Right kidney (tissue), 1 donor: ENCODE measurements at regions not wholly inside any gene's neighbourhood (a gene's known extent, or its start where the extent isn't known, plus 50 kb on each side); places are given as distances from the start of the nearest gene placed in this dataset.

Experiments used
- DNase-seq: peaks from one replicate; pipeline ENCODE4 v3.0.0-alpha.2; 2016

DNA sequence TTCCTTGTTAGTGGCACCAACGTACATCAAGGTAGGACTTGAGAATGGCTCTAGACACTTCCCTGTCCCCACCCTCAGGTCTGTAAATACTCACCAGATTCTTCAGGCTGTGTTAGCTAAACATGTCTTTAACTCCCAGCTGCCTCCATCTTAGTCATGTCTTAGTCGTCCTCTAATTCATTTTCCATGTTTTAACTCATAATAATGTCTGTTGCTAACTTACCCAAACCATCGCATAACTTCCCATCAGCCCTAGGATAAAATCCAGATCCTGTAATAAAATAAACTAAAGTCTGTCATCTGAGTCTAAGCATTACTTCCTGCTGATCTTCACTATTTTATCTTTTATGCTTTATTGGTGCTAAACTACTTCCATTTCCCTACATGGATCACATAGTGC lies 600.0 kb upstream of the CELF2 start:
- no peak for DNase-seq

DNA sequence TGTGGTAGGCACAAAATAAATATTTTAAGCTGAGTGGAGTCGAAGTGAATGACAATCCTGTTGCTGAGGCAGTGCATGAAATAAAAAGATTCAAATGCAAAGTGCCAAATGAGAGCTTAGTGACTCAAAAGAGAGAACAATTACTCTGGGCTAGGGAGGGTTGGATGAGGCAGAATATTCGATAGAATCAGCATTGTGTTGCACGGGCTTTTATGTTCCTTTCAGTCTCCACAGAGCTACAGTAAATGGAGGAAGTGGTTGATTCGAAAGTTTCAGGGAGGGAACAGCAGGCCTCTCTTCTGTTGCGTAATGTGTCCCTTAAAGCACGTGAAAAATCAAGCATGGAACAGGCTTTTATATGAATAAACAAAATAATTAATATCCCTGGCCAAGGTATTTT lies 599.3 kb upstream of the CELF2 start:
- no peak for DNase-seq

DNA sequence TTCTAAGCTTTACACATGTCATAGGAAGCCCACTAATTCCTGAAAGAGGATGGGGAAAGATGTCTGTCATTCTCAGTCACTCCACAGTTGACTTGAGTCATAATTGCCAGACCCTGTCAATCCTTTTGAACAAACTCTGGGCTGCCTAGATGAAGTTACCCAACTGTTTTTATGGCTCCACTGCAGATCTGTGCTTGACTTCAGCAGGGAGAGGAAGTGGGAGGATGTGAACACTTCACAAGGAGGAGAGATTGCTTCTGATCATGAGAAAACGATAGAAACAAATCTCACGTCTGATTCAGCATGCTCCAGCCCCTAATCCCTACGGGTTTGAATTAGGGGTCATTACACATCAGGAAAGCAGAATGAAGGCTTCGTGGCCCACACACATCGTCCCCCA lies 596.6 kb upstream of the CELF2 start:
- no peak for DNase-seq

DNA sequence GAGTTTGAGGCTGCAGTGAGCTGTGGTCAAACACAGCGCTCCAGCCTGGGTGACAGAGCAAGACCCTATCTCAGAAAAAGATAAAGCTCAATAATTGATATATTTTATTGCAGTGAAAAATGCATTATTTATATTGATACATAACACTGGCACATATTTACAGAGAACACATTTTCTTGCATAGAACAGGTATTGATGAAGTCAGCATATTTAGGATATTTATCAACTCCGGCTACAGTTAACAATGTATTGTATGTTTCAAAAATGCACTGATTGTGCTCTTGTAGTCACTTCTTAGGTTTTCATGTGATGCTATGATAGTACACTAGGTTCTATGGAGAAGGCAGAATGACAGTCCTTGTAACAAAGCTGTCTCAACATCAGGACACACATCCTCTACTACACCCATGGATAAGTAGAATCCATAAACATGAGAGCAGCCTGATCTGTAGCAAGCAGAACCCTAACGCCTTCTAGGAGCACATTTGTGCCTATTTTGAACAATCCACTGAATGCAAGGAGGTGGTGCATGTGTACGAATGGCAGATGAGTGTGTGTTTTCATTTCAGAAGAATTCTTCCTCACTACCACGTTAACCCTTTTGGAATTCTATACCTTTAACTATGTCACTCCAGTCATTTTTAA lies 586.1 kb upstream of the CELF2 start:
- no peak for DNase-seq

DNA sequence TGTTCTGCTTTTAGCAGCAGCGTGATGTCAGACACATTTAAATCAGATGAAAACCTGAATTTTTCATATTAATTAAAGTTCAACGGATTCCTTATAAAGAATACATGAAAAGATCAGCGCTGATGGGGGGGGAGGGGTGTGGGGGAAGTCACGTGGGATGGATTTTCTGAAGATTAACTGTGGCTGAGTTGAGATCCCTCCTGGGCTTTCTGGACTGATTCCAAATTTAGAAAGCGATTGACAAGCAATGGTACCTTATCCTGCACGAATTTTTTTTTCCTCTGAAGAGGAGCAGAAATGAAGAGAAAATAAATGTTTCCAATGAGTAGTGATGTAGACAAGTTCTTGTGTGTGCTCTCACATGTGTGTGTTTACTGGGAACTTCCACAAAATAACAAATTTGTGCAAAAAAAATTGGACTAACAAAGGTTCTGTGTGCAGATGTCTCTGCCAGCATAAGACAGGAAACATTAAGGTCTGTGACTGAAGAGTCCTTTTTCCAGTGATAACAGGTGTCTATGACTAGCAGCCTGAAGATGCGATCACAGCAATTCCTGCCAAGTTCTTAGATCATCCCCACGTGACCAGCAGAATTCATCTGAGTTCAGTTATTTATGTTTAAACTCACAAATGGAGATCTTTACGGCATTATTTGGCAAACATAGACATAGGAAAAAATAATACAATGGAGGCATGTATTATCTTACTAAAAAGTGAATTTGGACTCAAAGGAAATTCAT lies 585.2 kb upstream of the CELF2 start:
- DNase-seq = no peak

DNA sequence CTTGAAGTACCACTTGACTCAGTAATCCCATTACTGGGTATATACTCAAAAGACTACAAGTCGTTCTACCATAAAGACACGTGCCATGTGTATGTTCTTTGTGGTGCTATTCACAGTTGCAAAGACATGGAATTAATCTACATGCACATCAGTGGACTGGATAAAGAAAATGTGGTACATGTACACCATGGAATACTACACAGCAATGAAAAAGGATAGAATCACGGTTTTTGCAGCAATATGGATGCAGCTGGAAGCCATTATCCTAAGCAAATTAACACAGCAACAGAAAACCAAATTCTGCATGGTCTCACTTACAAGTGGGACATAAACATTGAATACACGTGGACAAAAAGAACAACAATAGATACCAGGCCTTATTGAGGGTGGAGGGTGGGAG lies 583.4 kb upstream of the CELF2 start:
- no peak for DNase-seq

DNA sequence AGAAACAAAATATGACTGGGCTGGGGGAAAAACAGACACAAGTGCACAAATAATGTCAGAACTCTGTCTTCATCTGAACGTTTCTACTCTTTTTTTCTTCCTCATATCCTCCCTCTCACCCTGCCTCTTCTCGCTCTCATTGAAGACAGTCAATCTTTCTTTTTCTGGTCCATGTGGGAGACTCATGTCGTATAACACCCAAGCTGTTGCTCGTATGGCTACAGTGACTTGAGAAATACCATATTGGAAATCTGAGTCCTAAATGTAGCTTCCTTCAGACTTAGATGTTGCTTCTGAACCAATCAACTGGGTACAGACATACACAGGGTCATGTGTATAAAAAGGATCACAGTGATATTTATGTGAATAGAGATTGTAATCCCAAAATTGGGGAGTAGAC lies 579.8 kb upstream of the CELF2 start:
- DNase-seq = no peak

DNA sequence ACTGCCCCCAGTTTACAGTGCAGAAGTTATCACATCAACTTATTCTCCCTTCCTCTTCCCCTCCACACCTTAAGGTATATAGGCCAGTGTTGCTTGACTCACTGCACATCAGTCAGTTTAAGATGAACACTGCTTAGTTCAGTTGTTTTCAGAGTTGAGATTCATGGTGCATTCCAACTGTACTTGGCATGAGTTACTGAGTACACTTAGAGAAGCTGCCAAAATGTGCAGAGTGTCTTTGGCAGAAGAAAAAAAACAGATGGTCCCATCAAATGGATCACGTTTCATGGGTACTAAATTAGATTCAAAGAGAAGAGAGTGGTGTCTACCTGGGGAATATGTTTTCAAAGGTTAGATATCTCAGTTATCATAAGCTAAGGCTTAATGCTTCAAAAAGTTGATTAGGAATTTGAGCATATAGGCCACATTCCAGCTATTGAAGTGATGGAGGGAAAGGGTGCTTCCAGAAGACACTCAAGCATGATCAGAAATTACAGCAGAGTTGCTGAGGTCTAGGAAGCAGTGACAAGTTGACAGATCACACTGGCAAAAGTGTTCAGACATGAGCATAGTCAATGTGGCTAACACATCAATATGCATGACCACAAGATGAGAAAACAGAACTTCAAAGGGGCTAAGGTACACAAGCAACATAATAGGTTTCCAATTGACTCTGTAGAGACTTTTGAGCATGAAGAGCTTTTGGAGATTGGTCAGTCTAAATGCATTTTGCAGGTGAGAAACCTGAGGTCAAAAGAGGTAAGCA lies 579.2 kb upstream of the CELF2 start:
- no peak for DNase-seq

DNA sequence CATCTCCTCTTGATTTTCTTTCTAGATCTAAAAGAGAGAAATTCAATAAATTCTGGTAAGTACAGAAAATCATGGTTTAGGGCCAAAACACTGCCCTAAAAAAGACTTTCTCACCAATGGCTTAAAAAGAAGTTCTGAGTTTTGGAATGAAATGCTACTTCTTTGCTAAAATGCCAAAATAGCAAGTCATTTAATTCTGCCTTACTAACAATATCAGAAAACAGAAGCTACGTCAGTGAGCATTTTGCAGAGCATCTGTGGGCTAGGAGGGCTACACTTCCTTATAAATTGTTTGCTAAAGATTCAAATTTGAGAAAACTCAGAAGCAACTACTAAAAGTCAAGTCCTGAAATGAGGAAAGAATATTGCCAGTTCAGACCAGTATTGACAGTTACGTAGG lies 560.8 kb upstream of the CELF2 start:
- no peak for DNase-seq

DNA sequence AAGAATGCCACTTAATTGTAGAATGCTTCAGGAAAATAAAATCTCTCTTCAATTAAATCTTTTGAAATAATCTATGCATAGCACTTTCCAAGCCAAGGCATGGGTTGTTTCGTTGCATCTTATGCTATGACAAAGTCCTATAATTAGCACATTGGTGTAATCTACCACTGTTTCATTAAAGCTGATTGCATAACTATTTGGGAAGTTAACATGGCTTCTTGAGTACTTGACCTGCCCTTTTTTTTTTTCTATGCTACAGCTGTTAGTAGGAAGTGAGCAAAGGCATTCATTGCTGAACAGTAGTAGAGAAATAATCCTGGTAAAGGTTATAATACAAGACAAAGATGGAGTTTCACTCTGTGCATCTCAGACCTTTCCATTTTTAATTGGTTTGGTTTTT lies 557.2 kb upstream of the CELF2 start:
- DNase-seq = no peak

DNA sequence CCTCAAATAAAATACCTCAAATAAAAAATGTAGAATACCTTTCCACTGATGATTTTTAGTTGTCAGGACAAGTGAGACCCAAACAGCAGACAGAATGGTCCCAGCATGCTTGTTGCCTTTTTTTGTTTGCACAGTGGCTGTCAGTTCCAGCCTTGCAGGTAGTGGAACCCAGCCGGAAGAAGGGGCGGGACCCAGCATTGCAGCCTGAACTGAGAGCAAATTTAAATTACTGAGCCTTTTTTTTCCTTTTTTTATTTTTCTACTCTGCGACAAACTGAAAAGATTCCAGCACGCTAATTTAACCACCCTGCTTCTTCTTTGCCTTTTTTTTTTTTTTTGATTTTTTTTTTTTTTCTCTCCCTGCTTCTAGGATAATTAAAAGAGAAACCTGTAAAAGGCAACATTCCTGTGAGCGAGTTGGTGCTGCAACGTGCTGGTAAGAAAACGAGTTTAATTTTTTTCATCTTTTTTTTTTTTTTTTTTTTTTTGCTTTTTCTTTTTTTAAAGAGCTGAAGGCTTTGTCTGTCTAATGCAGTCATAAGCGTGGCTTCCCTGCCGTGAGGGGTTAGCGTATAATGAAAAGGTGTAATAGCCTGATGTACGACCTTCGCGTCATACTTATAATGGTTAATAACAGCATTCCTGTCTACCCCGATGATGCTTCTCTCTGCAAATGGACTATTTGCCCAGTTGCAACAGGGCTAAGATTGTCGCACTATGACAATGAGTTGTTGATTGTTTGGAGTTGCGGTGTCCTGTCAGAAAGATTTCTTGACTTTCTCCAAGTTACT lies 555.3 kb upstream of the CELF2 start:
- DNase-seq = no peak

DNA sequence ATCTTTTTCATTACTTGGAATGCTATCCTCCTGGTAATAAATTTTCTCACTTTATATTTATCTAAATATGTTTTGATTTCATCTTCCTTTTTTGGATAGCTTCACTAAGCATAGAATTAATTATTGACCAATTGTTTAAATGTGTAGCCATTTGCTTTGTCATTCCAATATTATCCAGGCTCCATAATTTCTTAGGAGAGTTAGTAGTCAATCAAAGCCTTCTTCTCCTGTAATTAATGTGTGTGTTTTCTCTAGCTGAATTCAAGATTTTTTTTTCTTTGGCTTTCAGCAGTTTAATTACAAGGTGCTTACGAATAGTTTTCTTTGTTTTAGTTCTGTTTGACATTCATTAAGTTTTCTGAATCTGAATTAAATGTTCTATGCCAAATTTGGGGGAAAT lies 545.9 kb upstream of the CELF2 start:
- no peak for DNase-seq

DNA sequence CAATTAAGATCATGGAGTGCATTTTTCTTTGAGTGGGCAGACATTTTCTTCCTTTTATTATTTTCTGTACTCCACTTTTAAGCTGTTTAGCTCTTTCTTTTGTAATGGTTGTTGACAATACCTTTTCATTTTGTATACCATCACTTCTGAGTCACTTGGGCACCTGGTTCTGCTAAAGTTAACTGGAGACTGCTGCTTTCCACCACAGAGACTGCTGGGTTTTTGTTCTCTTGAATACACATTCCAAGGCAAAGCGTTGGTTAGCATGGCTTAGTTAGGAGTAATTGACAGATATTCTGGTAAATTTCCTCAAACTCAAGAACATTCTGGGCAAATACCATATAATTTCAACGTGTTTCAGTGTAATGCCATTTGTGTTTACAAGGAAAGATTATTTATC lies 541.9 kb upstream of the CELF2 start:
- DNase-seq = no peak

DNA sequence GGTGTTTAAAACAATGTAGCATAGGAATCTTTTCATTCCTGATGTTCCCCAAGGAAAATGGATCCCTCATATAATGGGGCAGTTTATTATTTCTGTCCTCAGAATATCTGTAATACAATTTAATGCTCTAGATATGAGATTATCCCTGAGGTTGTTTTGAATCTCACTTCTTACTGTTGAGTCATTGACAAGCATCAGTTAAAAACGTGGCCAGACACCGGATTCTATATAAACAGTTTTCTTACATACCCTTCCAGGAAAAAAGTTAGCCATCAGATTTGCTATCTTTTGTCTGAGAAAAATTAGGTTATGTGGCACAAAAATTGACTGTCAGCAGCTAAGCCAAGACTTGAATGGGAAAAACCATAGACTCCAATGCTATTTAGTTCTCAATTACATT lies 539.8 kb upstream of the CELF2 start:
- DNase-seq = no peak

DNA sequence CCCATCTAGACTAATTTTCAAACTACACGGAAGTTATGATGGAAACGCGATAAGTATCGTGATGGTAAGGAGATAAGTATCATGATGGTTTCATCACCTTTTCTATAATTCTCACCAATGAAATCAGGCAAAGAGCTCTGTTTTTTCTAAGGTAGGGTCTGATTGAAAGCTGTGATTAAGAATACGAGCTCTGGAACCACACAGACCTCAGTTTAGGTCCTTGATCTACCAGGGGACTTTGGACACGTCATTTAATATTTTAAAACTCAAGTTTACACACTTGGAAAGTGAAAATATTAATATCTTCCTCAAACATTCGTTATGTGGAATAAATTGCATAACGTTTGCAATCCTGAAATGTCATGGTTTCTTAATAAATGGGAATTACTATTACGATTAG lies 538.2 kb upstream of the CELF2 start:
- no peak for DNase-seq

DNA sequence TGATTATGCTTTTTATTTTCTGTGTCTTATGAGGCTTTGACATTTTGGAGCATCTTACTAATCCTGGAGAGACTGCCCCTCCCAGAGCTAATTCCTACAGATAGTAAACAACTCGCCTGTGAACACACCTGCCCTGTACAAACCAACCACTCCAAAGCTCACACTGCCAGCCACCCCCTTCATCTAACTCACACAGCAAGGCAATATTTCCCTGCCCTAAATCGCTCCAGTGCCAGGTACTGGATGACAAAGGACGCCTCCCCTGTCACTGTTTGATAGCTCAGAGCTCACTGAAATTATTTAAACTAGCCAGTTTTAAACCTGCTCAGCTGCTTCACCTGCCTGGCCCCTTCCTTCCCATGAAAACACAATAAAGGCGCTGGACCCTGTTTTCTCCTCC lies 535.1 kb upstream of the CELF2 start:
- DNase-seq = no peak

DNA sequence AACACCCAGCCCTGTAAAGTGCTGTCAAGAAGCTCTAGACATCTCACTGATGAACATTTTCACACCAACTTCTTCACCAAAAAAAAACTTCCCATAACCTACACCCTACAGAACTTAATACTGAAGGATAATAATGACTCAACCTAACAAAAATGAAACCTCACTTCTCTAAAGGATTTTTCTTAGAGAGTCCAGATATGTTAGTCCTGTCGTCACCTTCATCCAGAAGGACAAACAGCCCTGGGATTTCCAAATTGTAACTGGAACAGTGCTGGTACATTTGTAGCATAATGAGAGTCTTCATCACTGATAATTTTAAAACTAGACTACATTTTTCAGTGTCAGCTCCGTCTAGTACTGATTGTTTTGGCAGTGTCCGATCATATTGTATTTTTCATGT lies 528.6 kb upstream of the CELF2 start:
- DNase-seq = no peak

DNA sequence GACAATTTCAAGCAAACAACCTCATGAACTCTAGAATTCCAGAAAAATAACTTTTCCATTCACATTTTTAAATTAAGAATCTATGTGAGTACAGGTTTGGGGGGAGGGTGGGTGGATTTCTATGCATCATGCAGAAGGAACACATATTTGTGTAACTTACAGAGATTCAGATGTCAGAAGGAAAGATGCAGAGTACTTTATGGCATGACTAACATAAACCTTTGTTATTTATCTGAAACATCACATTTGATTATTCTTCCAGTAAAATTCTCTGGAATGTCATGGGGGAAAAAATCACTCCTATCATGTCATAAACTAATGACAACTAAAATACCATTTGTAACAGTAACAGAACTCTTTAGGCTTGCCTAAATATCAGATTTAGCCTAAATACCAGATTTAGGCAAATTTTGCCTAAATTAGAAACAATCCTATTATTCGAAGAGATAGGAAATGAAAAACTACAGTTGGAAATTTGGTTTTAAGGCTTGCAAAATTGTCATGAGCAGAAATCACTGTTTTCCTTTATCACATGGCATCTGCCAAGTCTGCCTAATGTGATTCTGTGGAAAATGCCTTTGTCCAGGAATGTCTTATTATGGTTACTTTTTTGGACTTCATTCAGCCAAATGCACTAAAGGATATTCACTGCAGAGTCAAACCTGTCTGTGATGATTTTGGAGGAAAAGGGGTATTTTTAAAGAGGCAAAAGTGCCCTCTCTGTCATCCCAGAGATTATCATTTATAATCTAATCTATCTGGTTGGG lies 527.7 kb upstream of the CELF2 start:
- DNase-seq = no peak

DNA sequence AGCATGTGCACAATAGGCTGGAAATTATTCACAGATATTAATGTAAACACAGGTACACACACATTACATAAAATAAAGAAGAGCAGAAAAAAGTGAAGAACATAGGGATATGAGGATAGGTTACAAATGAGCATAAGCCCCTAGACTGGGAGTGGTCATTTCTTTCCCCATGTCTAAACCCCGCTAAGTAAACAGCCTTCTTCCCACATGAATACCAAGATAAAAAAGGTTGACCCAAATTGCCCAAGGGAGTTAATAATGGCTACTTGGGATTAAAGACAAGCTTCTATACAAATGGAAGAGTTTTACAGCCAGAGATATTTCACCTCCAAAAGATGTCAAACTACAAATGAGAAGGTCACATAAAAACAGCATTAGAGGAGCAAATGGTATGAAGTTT lies 527.1 kb upstream of the CELF2 start:
- no peak for DNase-seq

DNA sequence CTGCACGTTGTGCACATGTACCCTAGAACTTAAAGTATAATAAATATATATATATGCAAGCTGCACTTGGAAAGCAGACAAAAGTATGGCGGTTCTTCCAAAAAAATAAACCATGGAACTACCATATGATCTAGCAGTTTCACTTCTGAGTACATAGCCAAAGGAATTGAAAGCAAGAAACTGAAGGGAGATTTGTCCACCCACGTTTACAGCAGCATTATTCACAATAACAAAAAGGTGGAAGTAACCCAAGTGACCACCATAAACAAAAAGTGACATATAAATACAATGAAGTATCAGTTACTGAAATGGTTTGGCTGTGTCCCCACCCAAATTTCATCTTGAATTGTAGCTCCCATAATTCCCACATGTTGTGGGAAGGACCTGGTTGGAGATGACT lies 525.3 kb upstream of the CELF2 start:
- DNase-seq = no peak

DNA sequence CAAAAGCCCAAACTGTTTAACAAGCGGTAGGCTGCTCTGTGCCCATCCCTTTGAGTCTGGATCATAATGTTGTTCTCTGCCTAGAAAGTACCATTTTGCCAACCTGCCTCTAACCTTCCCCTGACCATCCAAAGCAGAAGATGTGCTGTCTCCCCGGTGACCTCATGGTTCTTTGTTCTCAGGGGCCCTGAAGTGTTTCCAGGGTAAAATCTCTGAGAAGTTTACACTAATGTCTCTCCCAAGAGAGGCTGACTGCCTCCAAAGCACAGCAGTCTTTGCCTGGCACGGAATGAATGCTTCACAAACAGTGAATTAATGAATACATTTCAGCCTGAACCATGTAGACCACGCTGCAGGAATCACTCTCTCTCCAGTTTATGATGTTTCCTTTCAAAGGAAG lies 523.8 kb upstream of the CELF2 start:
- no peak for DNase-seq

DNA sequence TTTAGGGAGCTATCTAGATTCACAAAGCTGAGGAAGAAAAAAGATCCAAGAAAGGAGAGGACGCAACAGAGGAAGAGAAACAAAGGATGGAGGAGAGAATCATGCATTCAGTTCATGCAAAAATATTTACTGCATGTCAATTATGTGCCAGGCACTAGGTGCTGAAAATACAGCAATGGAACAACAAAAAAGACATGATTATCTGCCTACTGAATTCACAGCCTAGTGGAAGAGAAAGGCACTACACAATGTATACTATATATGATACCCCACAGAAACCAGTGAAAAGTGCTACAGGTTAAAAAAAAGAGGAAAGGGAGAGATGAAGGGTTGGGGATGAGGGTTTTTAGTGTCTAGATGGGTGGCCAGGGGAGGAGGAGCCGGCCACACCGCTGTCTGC lies 520.4 kb upstream of the CELF2 start:
- no peak for DNase-seq
